GM18858 (cell line): ENCODE measurements at regions not wholly inside any gene's neighbourhood (a gene's known extent, or its start where the extent isn't known, plus 50 kb on each side); places are given as distances from the start of the nearest gene placed in this dataset.
"Not testable (repeated sequence)": the region's sequence is repeated elsewhere in the genome, so short reads cannot be mapped to it uniquely, and the experiment has no call there.

Experiments used
- ATAC-seq: cut with Tn5 transposase; IDR thresholded peaks from one replicate; pipeline ENCODE4 v1.9.1; 2021; ENCODE audit not compliant: unreplicated experiment

DNA sequence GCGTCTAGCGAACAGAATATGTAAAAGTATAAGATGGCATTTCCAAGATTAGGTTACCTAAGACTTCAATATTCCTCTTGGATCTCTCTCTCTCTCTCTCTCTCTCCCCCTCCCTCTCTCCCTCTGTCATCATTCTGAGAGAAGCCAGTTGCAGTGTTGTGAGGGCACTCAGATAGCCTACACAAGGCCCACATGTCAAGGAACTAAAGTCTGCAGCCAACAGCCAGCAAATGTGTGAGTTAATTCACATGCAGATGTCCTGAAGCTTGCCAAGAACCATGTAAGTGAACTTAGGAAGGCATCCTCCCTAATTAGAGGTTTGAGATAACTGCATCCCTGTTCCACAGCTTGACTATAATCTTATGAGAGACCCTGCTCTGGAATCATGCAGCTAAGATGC, 822.9 kb upstream of the PRR20A start:
- ATAC-seq = no peak

DNA sequence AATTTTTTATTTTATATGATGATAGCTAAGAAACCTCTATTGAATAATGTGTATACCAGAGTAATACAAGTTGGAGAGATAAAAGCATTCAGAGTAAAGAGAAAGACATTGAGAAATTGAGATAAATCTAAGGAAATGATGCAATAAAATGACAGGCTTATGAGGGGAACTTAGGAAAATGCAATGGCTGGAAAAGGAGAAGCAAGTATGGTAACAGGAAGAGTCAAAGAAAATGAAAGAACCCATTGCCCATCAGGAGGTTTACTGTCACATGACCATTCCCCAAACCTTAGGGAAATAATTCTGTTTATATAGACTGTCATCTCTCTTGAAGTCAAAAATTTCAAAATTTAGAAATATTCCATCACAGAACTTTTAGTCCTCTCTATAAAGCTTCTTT, 808.0 kb upstream of the PRR20A start:
- ATAC-seq = no peak

DNA sequence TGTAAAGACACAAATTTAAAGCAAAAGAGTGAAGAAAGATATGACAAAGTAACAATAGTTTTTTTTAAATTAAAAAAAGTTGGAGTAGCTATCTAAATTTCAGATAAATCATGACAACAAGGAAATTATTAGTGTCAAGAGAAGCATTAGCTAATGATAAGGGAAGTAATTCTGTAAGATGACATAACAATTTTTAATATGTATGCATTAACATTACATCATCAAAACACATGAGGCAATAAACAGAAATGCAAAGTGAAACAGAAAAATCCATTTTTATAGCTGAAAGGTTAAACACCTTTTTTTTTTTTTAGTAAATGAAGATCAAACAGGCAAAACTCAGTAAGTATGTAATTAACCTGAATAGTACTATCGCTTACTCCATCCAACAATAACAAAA, 804.9 kb upstream of the PRR20A start:
- ATAC-seq = no peak

- no peak for ATAC-seq
These were observed 802.3 kb upstream of the PRR20A start for GRCh38 chr13:56338421-56338820.

DNA sequence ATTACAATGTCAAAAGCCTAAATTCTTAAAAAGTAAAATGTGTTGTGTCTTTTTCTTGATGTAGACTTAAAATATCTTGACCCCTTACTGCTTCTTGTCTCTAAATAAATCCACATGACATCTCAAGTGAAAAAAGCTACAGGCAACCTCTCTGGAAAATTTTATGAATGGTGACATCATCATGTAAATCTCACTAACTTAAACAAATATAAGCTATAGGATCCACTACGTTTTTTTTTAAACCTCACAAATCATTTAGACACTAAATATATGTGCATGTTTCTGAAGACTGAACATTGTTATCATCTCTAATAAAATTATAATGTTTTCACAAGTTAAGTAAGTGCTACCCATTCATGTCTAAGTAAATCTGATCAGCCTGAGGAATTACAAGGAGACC, 793.7 kb upstream of the PRR20A start:
- ATAC-seq = no peak

- ATAC-seq = no peak
These were observed 790.9 kb upstream of the PRR20A start for GRCh38 chr13:56349866-56350265.

- ATAC-seq = no peak
These were observed 789.7 kb upstream of the PRR20A start for GRCh38 chr13:56351041-56351440.

DNA sequence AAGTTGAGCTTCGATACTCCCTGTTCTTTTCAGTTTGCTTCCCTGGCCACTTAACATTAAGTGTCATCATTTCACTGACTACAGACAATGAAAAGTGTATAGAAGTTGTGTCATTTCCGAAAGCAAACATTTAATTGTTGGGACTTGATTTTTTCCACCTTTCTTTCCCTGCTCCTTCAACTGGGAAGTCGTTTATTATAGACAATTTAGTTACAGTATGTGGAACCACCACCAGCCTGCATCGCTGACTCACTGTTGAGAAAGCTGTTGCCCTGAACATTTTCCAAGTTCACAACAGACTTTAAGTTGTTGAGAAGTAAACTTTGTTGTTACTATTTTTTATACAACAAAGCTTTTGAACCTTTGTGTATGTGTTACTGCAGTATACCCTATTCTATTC, 788.4 kb upstream of the PRR20A start:
- ATAC-seq = no peak

DNA sequence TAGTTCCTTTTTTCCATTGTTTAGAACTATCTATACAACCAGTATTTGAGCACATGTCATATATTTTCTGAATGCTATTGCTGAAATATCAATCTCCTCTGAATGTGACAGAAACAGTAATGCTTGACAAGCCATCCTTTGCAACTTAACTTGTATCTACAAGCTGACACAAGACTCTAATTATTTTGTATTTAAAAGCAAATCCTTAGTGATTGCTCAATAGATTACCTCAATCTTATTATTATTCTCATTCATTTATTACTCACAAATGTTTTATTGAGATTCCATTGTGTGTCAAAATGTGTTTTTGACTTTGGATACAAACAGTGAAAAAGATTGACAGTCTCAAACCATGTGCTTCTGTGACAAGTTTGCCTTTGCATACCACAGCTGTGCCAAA, 787.8 kb upstream of the PRR20A start:
- no peak for ATAC-seq

DNA sequence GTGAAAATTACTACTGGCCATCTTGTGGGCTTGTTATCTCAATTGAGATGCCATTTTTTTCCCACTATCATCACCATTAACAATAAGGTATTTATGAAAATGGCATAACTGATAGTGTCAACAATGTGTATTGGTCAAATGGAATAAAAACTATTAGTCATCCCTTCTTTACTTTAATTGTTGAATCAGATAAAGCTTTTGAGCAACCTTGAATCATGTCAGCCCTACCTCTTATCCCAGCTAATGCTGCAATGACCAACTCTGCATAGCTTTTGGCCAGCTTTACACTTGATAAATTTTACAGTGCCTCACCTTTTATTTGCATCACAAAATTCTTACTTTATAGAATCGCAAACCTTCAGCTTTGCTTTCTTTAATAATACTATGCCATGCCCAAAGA, 784.0 kb upstream of the PRR20A start:
- no peak for ATAC-seq

- ATAC-seq = no peak
These were observed 762.2 kb upstream of the PRR20A start for GRCh38 chr13:56378566-56378965.

DNA sequence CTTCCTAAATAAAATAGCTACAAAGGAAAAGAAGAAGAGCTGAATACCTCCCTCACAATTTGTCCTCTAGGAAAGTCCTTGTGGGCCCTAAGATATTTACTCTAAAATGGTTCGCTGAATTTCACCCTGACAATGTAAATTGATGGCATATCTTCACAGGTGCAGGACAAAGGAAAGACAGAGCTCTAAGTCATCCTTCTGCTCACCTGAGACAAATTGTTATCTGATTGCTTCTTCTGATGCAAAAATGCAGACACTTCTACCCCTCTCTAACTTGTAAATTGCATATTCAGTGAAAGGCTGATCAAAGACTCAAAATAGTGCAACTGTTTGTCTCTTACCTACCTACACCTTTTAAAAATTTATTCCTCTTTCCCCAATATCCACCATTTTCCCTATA, 747.2 kb upstream of the PRR20A start:
- ATAC-seq = no peak

GRCh38 chr13:56396318-56396717, 744.4 kb upstream of the PRR20A start:
- no peak for ATAC-seq

- no peak for ATAC-seq
These were observed 739.9 kb upstream of the PRR20A start for GRCh38 chr13:56400774-56401173.

- ATAC-seq = no peak
These were observed 727.9 kb upstream of the PRR20A start for GRCh38 chr13:56412856-56413255.

- ATAC-seq = no peak
These were observed 716.5 kb upstream of the PRR20A start for GRCh38 chr13:56424246-56424645.

GRCh38 chr13:56457535-56458190, 683.1 kb upstream of the PRR20A start:
- no peak for ATAC-seq

GRCh38 chr13:56459286-56459685, 681.4 kb upstream of the PRR20A start:
- no peak for ATAC-seq

DNA sequence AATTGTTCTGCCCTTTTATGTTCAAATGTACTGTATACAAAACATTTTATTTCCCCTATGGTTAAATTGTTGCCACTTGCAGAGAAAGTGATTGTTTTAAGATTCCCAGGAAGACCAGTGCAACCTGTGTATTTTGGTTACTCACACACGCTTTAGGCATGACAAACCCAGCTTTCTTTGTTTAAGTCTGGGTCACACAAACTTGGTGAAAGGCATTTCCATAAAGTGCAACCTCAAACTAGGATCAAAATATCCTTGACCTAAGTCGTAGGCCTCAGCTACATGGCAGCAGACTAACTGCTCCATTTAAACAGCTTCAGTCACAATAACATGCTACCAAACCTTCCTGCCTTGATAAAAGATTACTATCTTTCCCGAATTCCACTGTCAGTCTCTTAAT, 639.0 kb upstream of the PRR20A start:
- ATAC-seq = no peak

- no peak for ATAC-seq
These were observed 629.9 kb upstream of the PRR20A start for GRCh38 chr13:56510836-56511235.

DNA sequence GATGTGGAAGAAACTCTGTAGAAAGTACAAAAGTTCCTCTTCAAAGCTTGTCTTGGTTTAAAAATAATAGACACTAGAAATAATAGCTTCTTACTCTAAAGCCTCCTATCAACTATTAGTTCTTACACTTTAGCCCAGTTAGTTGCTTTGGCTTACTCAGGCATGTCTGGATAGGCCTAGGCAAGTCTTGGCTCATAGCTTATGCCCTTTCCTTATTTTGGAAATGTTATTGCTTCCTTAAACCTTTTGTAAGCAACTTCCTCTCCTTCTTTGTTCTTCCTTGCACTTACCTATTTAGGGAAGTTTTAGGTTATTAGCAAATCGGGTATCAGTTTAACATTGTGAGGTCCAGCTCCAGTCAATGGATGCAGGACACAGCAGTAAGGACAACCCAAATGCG, 628.4 kb upstream of the PRR20A start:
- ATAC-seq = not testable (repeated sequence)

DNA sequence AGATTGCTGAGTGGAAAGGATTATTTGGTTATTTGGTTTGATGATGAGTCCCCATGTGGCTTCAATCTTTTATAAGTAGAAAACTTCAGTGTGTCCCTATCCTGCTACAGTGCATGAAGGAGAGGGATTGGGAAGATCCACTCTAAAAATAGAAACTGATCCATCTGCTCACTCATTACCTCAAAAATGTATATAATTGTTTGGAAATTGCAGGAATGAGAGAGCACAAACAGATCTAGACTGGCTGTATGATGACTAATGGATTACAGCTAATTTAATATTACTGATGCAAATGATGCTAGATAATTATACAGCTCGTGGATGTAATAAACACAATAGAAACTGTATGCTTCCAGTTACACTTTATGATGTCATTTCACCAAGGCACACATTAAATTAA, 625.3 kb upstream of the PRR20A start:
- ATAC-seq = no peak

- ATAC-seq = no peak
These were observed 612.5 kb upstream of the PRR20A start for GRCh38 chr13:56528040-56528790.
